ENCODE measurements at regions not wholly inside any gene's neighbourhood (a gene's known extent, or its start where the extent isn't known, plus 50 kb on each side); places are given as distances from the start of the nearest gene placed in this dataset.

GRCh38 chr13:86438034-86438433 is 638.8 kb upstream of the SLITRK6 start:
- TF ChIP-seq CTCF (IDR thresholded peaks at IDR 0.05) (no peak), KDM1A (IDR thresholded peaks at IDR 0.05; ENCODE audit: low read depth) (no peak), NR3C1 (IDR thresholded peaks at IDR 0.05) (no peak), SMC3 (IDR thresholded peaks at IDR 0.05) (no peak), REST (IDR thresholded peaks at IDR 0.05) (no peak), ELK1 (IDR thresholded peaks at IDR 0.05; ENCODE audit: low read depth, low read length) (no peak)
